ENCODE measurements at regions not wholly inside any gene's neighbourhood (a gene's known extent, or its start where the extent isn't known, plus 50 kb on each side); places are given as distances from the start of the nearest gene placed in this dataset.
A peak's percentile ranks its signal among the peaks of the same experiment; 100 is the strongest.

DNA sequence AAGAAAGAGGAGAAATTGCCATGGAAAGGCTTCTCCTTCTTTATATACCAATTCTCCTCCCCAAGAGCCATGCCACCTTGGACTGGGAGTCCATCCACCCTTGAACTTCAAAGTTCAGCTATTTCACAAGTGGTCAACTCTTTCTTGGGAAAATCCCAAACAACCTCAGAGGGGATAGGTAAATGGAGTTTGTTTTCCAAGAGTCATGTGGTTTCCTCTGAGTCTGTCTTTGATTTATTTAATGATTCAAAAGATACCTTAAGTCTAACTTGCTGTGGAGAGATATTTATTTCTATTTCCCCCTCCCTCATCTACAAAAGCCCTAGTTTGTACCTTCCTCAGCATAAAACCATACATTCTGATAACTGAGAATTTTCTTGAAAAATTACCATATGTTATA, 758.6 kb upstream of the IGFBP3 start:
- H3K4me3 Mint-ChIP-seq, result no peak overlapping the region
- TF ChIP-seq, protein P1, sequence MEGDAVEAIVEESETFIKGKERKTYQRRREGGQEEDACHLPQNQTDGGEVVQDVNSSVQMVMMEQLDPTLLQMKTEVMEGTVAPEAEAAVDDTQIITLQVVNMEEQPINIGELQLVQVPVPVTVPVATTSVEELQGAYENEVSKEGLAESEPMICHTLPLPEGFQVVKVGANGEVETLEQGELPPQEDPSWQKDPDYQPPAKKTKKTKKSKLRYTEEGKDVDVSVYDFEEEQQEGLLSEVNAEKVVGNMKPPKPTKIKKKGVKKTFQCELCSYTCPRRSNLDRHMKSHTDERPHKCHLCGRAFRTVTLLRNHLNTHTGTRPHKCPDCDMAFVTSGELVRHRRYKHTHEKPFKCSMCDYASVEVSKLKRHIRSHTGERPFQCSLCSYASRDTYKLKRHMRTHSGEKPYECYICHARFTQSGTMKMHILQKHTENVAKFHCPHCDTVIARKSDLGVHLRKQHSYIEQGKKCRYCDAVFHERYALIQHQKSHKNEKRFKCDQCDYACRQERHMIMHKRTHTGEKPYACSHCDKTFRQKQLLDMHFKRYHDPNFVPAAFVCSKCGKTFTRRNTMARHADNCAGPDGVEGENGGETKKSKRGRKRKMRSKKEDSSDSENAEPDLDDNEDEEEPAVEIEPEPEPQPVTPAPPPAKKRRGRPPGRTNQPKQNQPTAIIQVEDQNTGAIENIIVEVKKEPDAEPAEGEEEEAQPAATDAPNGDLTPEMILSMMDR (conservative IDR thresholded peaks at IDR 0.05), result no peak
- H3K27me3 Mint-ChIP-seq, result no peaks in the 10 kb centered on the region
- peaks cover 6% of the 10 kb centered on the region for H3K4me1 Mint-ChIP-seq (ENCODE audit: unreplicated experiment)
- DNase-seq (ENCODE audit: extremely low spot score, unreplicated experiment), result no peak
- no peaks in the 10 kb centered on the region for H3K36me3 Mint-ChIP-seq
- H3K27ac Mint-ChIP-seq, result no peak overlapping the region
- H3K9me3 Mint-ChIP-seq, result peaks cover 3% of the 10 kb centered on the region

DNA sequence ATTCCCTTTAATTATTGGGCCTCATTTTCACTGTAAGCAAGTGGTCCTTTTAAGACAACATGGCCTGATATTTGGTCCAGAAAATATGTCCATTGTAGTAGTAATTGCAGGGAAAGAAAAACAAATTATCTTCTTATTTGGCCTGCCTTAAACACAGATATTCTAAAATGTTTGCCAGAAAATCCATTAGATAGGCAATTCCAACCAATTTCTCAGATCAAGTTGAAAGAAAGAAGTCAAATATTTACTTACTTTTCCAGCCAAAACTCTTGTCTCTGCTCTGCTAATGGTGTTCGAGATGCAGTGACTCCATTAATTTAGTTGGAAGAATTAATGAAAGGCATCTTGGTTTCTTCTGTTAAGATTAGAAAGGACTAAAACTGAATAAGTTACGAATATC, 757.3 kb upstream of the IGFBP3 start:
- DNase-seq (ENCODE audit: extremely low spot score, unreplicated experiment), result no peak
- H3K4me1 Mint-ChIP-seq (ENCODE audit: unreplicated experiment), result peaks cover 6% of the 10 kb centered on the region
- TF ChIP-seq, protein P1 (conservative IDR thresholded peaks at IDR 0.05), result no peak
- H3K36me3 Mint-ChIP-seq, result no peaks in the 10 kb centered on the region
- no peak overlapping the region for H3K27ac Mint-ChIP-seq
- no peak overlapping the region for H3K4me3 Mint-ChIP-seq
- peaks cover 3% of the 10 kb centered on the region for H3K9me3 Mint-ChIP-seq
- no peaks in the 10 kb centered on the region for H3K27me3 Mint-ChIP-seq

DNA sequence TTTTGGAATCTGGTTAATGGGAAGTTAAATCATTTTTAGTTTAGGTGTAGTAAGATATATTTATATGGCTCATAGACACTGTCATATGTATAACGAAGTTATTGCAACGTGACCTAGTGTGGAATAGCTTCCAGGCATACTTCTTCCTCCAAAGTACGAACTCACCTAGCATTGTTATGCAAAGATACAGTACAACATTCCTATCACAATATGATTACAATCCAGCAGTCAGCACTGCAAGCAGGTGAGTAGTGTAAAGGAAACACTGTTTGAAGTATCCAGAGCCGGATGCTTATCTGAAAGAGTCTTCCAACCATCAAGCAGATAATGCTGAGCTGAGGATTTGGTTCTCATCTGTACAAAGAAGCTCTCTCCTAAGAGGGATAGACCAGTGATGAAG, 754.4 kb upstream of the IGFBP3 start:
- no peaks in the 10 kb centered on the region for H3K27me3 Mint-ChIP-seq
- peak overlapping the region; percentile 60 for H3K27ac Mint-ChIP-seq
- H3K36me3 Mint-ChIP-seq, result no peaks in the 10 kb centered on the region
- H3K9me3 Mint-ChIP-seq, result peaks cover 3% of the 10 kb centered on the region
- H3K4me1 Mint-ChIP-seq (ENCODE audit: unreplicated experiment), result peaks cover 12% of the 10 kb centered on the region
- no peak overlapping the region for H3K4me3 Mint-ChIP-seq
- DNase-seq (ENCODE audit: extremely low spot score, unreplicated experiment), result no peak
- TF ChIP-seq, protein P1 (conservative IDR thresholded peaks at IDR 0.05), result no peak

DNA sequence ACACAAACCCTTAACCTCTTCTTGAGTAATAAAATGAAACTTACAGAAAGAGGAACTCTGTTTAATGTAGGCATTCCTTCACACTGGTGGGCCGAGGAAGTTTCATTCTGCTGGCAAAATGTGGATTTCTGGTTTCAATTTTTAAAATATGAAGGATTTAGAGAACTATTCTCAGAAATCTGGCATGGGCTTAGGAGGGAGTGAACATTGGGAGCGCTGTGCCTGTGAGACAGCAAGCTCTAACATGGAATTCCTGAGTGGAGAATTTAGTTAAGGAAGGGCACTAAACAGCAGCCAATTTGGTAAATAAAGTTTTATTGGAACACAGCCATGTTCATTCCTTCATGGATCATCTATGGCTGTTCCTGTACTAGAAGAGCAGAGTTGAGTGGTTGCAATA, 751.8 kb upstream of the IGFBP3 start:
- Mint-ChIP-seq H3K27ac (no peak overlapping the region), H3K27me3 (no peaks in the 10 kb centered on the region), H3K36me3 (no peaks in the 10 kb centered on the region), H3K9me3 (peaks cover 7% of the 10 kb centered on the region), H3K4me1 (ENCODE audit: unreplicated experiment) (peaks cover 6% of the 10 kb centered on the region), H3K4me3 (no peak overlapping the region)
- DNase-seq (ENCODE audit: extremely low spot score, unreplicated experiment), result no peak
- TF ChIP-seq, protein P1 (conservative IDR thresholded peaks at IDR 0.05), result no peak

DNA sequence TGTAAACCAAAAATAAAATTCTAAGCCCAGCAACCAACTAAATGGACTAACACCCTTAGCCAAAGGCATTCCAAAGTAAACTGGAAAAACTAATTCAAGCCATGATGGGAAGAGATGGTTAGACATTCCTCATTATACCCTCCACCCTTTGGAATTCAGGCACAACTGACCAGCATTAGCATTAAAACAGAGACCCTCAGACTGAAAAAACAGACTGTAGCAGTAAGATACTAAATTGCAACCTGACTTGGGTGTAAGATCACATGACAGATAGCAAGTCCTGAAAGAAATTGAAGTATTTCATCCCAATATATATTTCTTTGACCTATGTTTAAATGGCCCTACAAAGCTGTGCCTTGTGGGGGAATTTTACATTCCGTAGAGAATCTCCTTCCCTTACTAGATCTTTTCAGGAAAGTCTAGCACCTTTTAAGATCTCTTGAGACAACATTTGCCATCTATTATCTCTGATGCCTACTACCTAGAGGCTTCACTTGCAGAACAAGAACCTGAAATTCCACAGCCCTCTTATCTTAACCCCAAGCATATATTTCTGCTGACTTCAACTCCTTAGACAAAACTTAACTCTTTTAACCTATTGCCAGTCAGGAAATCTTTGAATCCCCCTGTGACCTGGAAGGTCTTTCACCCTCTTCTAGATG, 750.2 kb upstream of the IGFBP3 start:
- H3K27me3 Mint-ChIP-seq, result no peaks in the 10 kb centered on the region
- no peak overlapping the region for H3K4me3 Mint-ChIP-seq
- H3K9me3 Mint-ChIP-seq, result peaks cover 14% of the 10 kb centered on the region
- peak overlapping the region; percentile 15 for H3K27ac Mint-ChIP-seq
- DNase-seq (ENCODE audit: extremely low spot score, unreplicated experiment), result no peak
- no peaks in the 10 kb centered on the region for H3K36me3 Mint-ChIP-seq
- TF ChIP-seq, protein P1 (conservative IDR thresholded peaks at IDR 0.05), result no peak
- peaks cover 6% of the 10 kb centered on the region for H3K4me1 Mint-ChIP-seq (ENCODE audit: unreplicated experiment)
